Thoracic aorta (tissue), 2 donors: ENCODE measurements at regions not wholly inside any gene's neighbourhood (a gene's known extent, or its start where the extent isn't known, plus 50 kb on each side); places are given as distances from the start of the nearest gene placed in this dataset.

Experiments
- ATAC-seq: fragments of 150-250 bp; one replicate; pipeline ENCODE4 v1.8.0; 2017; ENCODE audit warnings: low read depth; ENCODE audit not compliant: insufficient number of reproducible peaks, low FRiP score
- DNase-seq: peaks from one replicate; pipeline ENCODE4 v3.0.0-alpha.2; 2020; ENCODE audit warnings: low spot score
- H3K27ac ChIP-seq, 2 donors: fragments of 200-600 bp; sonication (generic); 1 replicate in 1 of 2; 2 replicates in 1 of 2; pipeline ENCODE4 v1.5.1; 2016; ENCODE audit warnings: mild to moderate bottlenecking in 2 of 2, moderate library complexity in 2 of 2
- H3K27me3 ChIP-seq: fragments of 200-600 bp; sonication (generic); replicated peaks from 2 replicates; pipeline ENCODE4 v1.6.0; 2016; ENCODE audit warnings: mild to moderate bottlenecking; ENCODE audit not compliant: insufficient read depth
- H3K36me3 ChIP-seq: fragments of 200-600 bp; sonication (generic); one replicate; pipeline ENCODE4 v1.5.1; 2016
- H3K4me1 ChIP-seq, 2 donors: fragments of 200-600 bp; sonication (generic); 1 replicate in 1 of 2; 2 replicates in 1 of 2; pipeline versions ENCODE4 v1.5.1 to v1.6.0; 2016; ENCODE audit warnings: low read depth in 2 of 2, mild to moderate bottlenecking in 1 of 2; ENCODE audit not compliant: control insufficient read depth in 1 of 2
- H3K4me3 ChIP-seq: fragments of 200-600 bp; sonication (generic); 2 replicates; pipeline ENCODE4 v1.5.1; 2016; ENCODE audit warnings: mild to moderate bottlenecking
- H3K9me3 ChIP-seq: fragments of 200-600 bp; sonication (generic); 2 replicates; pipeline ENCODE4 v1.5.1; 2016
- TF ChIP-seq, protein P1 (sequence below): fragments of 200-600 bp; sonication (generic); IDR thresholded peaks from one replicate; pipeline ENCODE4 v1.5.1; 2019; ENCODE audit warnings: antibody characterized with exemption

DNA sequence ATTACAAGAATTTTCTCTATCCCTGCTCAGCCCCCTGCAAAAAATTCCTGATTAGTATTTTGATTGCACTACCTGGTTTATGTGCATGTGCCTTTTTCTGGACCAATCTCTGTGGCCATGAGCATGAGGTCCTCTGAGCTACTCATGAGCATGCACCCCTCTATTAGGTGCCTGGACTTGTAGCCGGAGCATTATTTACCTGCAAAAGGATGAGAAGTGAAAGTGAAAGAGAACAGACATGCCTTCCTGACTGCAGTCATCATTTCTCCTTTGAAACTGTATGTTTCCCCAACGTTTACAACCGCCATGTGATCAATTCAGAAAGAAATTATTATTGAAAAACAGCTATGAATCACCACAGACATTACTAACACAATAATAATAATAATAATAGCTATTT lies 1008.8 kb downstream of the ROBO2 start:
- no peak overlapping the region for H3K4me3 ChIP-seq
- H3K9me3 ChIP-seq = no peaks in the 10 kb centered on the region
- no peaks in the 10 kb centered on the region for H3K4me1 ChIP-seq
- H3K36me3 ChIP-seq = no peaks in the 10 kb centered on the region
- H3K27me3 ChIP-seq = no peaks in the 10 kb centered on the region
- no peak for DNase-seq
- TF ChIP-seq, protein P1, sequence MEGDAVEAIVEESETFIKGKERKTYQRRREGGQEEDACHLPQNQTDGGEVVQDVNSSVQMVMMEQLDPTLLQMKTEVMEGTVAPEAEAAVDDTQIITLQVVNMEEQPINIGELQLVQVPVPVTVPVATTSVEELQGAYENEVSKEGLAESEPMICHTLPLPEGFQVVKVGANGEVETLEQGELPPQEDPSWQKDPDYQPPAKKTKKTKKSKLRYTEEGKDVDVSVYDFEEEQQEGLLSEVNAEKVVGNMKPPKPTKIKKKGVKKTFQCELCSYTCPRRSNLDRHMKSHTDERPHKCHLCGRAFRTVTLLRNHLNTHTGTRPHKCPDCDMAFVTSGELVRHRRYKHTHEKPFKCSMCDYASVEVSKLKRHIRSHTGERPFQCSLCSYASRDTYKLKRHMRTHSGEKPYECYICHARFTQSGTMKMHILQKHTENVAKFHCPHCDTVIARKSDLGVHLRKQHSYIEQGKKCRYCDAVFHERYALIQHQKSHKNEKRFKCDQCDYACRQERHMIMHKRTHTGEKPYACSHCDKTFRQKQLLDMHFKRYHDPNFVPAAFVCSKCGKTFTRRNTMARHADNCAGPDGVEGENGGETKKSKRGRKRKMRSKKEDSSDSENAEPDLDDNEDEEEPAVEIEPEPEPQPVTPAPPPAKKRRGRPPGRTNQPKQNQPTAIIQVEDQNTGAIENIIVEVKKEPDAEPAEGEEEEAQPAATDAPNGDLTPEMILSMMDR = no peak
- no peak for ATAC-seq
- H3K27ac ChIP-seq = no peak overlapping the region

DNA sequence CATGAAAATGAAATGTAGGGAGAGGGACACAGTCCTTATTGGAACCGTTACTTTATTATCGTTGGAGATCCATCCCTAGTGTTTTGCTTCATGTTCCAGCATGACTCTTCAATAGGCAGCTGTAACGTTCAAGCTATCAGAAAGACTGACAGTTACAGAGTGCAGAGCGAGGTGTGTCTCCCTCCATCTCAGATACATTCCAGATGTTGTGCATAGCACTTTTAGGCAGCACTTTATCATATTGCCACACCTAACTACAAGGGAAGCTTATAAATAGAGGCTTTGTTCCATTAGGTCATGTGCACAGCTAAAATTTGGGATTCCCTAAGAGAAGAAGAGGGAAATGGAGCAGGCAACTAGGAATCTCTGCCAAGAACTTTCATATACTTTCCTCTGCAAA lies 1009.6 kb downstream of the ROBO2 start:
- no peak for ATAC-seq
- TF ChIP-seq, protein P1 = no peak

GRCh38 chr3:78050276-78051065 lies 1010.6 kb downstream of the ROBO2 start:
- ATAC-seq = no peak
- H3K27ac ChIP-seq = no peak overlapping the region
- no peaks in the 10 kb centered on the region for H3K4me1 ChIP-seq
- no peak for DNase-seq
- no peaks in the 10 kb centered on the region for H3K27me3 ChIP-seq
- no peak overlapping the region for H3K4me3 ChIP-seq
- no peaks in the 10 kb centered on the region for H3K36me3 ChIP-seq
- TF ChIP-seq, protein P1 = no peak
- no peaks in the 10 kb centered on the region for H3K9me3 ChIP-seq

More for the DNA sequence above, 1009.6 kb downstream of the ROBO2 start:
- no peaks in the 10 kb centered on the region for H3K27me3 ChIP-seq
- no peaks in the 10 kb centered on the region for H3K4me1 ChIP-seq
- no peak overlapping the region for H3K27ac ChIP-seq
- no peaks in the 10 kb centered on the region for H3K9me3 ChIP-seq
- H3K4me3 ChIP-seq = no peak overlapping the region
- no peak for DNase-seq
- H3K36me3 ChIP-seq = no peaks in the 10 kb centered on the region

DNA sequence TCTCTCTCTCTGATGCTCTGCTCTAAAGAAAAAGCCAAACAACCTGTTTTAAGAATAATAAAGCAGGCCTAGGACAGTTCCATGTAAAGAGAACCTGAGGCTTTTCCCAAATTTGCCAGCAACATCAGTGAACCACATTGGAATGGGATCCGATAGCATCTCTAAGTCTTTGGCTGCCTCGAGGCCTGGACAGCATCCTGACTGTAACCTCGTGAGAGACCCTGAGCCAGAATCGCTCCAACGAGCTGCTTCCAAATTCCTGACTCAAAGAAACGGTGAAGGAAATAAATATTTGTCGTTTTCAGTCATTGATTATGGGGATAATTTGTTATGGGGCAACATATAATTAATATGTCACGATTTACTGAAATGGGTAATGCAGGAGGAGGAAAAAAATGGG lies 1012.8 kb downstream of the ROBO2 start:
- H3K9me3 ChIP-seq = no peaks in the 10 kb centered on the region
- no peak for DNase-seq
- H3K27me3 ChIP-seq = no peaks in the 10 kb centered on the region
- no peaks in the 10 kb centered on the region for H3K36me3 ChIP-seq
- TF ChIP-seq, protein P1 = no peak
- no peak overlapping the region for H3K4me3 ChIP-seq
- no peaks in the 10 kb centered on the region for H3K4me1 ChIP-seq
- no peak for ATAC-seq
- no peak overlapping the region for H3K27ac ChIP-seq

DNA sequence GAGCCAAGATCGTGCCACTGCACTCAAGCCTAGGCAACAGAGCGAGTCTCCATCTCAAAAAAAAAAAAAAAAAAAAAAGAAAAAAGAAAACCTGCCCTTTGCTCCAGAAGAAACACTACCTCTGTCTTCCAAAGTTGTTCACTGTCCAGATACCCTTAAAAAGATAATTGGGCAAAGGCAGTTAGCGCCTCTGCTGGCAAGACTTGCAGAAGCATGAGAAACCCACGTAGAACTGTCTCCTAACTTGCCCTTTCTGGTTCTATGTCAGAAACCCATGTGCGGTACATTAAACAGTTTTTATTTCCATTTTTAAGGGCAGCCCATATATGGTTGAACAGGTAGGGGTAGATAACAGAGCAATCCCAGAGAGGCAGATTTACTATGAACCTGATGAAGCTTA lies 1026.4 kb downstream of the ROBO2 start:
- Histone ChIP-seq H3K36me3 (no peaks in the 10 kb centered on the region), H3K27me3 (no peaks in the 10 kb centered on the region), H3K4me1 (no peaks in the 10 kb centered on the region), H3K4me3 (no peak overlapping the region), H3K27ac (no peak overlapping the region), H3K9me3 (no peaks in the 10 kb centered on the region)
- DNase-seq (no peak), ATAC-seq (no peak)
- TF ChIP-seq, protein P1 = no peak
